DOHH2 (cell line): ENCODE measurements at regions not wholly inside any gene's neighbourhood (a gene's known extent, or its start where the extent isn't known, plus 50 kb on each side); places are given as distances from the start of the nearest gene placed in this dataset.

Experiments
- CTCF ChIP-seq: fragments of 200-600 bp; sonication (generic); IDR thresholded peaks from one replicate; pipeline ENCODE4 v1.5.1; 2014; ENCODE audit warnings: antibody characterized with exemption, mild to moderate bottlenecking, low read depth, low read length; ENCODE audit not compliant: poor library complexity, severe bottlenecking
- EZH2phosphoT487 ChIP-seq: fragments of 200-600 bp; sonication (generic); IDR thresholded peaks from 2 replicates; pipeline ENCODE4 v1.6.1; 2017; ENCODE audit warnings: borderline replicate concordance, mild to moderate bottlenecking, antibody characterized with exemption, low read length, moderate library complexity, mixed read lengths

- no peak for TF ChIP-seq CTCF
- no peak for TF ChIP-seq EZH2phosphoT487
These were observed 269.4 kb upstream of the RGMA start for GRCh38 chr15:93358166-93359059.
